ENCODE measurements at regions not wholly inside any gene's neighbourhood (a gene's known extent, or its start where the extent isn't known, plus 50 kb on each side); places are given as distances from the start of the nearest gene placed in this dataset.

DNA sequence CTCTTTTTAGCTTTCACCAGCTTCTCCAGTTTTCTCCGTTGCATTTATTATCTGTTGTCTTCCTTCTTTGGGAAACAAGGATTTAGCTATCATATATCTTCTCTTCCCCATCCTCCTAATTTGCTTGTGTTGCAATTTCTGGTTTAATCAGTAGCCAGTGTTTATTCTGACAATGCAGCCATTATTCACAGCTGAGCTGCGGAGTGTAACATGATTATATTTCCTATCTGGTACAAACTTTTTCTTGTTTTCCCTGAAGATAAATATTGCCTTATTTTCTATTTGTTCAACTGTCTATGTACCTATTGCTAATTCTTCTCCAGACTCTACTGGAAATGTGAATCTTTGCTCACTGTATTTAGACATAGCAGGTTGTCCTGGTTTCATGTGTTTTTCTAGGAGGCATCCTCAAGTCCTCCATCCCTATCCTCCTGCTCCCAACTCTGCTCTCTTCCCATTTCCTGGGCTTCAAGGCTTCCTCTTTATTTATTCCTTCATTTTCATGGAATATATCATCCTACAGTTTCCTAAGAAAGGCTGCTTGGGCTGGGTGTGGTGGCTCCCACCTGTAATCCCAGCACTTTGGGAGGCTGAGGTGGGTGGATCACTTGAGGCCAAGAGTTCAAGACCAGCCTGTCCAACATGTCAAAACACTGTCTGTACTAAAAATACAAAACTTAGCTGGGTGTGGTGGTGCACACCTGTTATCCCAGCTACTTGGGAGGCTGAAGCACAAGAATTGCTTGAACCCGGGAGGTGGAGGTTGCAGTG is 72.4 kb upstream of the KDM7A start:
- TF ChIP-seq, protein P1, sequence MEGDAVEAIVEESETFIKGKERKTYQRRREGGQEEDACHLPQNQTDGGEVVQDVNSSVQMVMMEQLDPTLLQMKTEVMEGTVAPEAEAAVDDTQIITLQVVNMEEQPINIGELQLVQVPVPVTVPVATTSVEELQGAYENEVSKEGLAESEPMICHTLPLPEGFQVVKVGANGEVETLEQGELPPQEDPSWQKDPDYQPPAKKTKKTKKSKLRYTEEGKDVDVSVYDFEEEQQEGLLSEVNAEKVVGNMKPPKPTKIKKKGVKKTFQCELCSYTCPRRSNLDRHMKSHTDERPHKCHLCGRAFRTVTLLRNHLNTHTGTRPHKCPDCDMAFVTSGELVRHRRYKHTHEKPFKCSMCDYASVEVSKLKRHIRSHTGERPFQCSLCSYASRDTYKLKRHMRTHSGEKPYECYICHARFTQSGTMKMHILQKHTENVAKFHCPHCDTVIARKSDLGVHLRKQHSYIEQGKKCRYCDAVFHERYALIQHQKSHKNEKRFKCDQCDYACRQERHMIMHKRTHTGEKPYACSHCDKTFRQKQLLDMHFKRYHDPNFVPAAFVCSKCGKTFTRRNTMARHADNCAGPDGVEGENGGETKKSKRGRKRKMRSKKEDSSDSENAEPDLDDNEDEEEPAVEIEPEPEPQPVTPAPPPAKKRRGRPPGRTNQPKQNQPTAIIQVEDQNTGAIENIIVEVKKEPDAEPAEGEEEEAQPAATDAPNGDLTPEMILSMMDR (conservative IDR thresholded peaks at IDR 0.05 in 1 of 2, IDR thresholded peaks at IDR 0.05 in 1 of 2; ENCODE audit: extremely low read depth in 1 of 2, insufficient read depth in 1 of 2, low read depth in 1 of 2, low read length in 2 of 2): no peak
- TF ChIP-seq EZH2 (IDR thresholded peaks at IDR 0.05; ENCODE audit: borderline replicate concordance, low read length): no peak

Measured in mammary epithelial cell (primary cell).